Central memory CD8-positive, alpha-beta T cell (primary cell): ENCODE measurements at regions not wholly inside any gene's neighbourhood (a gene's known extent, or its start where the extent isn't known, plus 50 kb on each side); places are given as distances from the start of the nearest gene placed in this dataset.
"Not testable (repeated sequence)": the region's sequence is repeated elsewhere in the genome, so short reads cannot be mapped to it uniquely, and the experiment has no call there.

ENCODE experiments used
- ATAC-seq: fragments of 150-1000 bp; cut with Tn5 transposase; replicated peaks from 2 replicates; pipeline ENCODE4 v1.10.0; 2022; ENCODE audit warnings: mild to moderate bottlenecking, moderate FRiP score, moderate number of reproducible peaks; ENCODE audit not compliant: poor library complexity, severe bottlenecking; ENCODE audit errors: extremely low read depth
- DNase-seq, 2 donors: peaks; one replicate each; pipeline ENCODE4 v3.0.0; 2021; ENCODE audit warnings: low spot score in 2 of 2
- H3K27ac Mint-ChIP-seq: one replicate; pipeline ENCODE4 v1.8.0; 2022; ENCODE audit warnings: low read depth, mild to moderate bottlenecking, moderate library complexity, mixed read lengths
- H3K27me3 Mint-ChIP-seq: one replicate; pipeline ENCODE4 v1.8.0; 2022; ENCODE audit warnings: mixed read lengths
- H3K36me3 Mint-ChIP-seq: one replicate; pipeline ENCODE4 v1.8.0; 2022; ENCODE audit warnings: mild to moderate bottlenecking, moderate library complexity, mixed read lengths; ENCODE audit not compliant: insufficient read depth
- H3K4me1 Mint-ChIP-seq: one replicate; pipeline ENCODE4 v1.8.0; 2022; ENCODE audit warnings: mixed read lengths
- H3K4me3 Mint-ChIP-seq: one replicate; pipeline ENCODE4 v1.8.0; 2022; ENCODE audit warnings: mild to moderate bottlenecking, moderate library complexity, mixed read lengths
- H3K9me3 Mint-ChIP-seq: one replicate; pipeline ENCODE4 v1.8.0; 2022; ENCODE audit warnings: mixed read lengths

DNA sequence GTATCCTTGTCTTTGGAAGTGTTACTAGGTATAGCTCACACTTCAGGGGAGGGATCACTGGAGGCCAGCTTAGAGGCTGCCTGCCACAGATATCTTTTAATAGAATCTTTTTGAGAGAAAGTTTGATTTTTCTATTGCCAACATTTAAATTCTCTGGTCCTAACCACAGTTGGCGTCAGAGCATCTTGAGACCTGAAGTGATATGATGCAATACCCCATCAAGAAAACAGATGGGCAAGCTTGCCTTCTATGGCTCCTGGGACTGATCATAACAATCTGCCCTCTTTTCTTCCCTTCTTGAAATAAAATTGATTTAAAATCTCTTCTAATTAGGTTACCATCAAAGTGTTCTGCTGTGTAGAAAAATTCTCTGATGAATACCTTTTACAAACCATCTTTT lies 105.5 kb upstream of the ACKR3 start:
- ATAC-seq (no peak), DNase-seq (no peak)
- Mint-ChIP-seq H3K27me3 (peaks cover 9% of the 10 kb centered on the region), H3K27ac (no peak overlapping the region), H3K9me3 (peaks cover 15% of the 10 kb centered on the region), H3K4me3 (no peak overlapping the region), H3K4me1 (no peaks in the 10 kb centered on the region), H3K36me3 (no peaks in the 10 kb centered on the region)

DNA sequence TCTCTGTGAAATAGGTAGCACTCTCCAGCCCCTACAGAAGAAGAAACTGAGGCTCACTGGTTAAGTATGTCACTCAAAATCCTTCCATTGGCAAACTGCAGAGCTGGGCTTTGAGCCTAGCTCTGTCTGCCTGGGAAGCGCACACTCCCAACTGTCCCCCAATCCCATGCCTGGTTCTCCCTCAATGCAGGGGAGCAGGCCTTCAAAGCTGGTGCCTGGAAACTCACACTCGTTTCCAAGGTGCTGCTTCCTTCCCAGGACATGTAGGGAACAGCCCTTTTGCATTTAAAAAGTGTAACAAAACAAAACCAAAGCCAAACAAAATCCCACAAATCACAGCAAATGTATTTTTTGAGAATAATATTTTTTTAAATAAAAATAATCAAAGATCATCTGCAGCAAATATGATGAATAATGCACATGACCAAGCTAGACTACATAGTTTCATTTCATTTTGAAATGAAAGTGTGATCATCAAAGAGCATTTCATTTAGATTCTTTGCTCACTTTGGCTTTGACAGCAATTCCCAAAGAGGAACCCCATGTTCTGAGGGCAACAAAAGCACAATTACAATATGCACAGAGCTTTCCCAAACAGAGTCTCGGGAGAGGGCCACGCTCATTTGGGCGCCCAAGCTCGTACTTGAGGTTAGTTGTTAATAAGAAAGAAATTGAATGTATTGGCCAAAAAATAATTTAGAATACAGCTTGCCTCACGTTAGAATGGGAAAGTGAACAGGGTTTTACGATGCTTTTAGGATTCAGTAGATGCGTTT lies 96.7 kb upstream of the ACKR3 start:
- no peak overlapping the region for H3K27ac Mint-ChIP-seq
- DNase-seq, result no peak
- no peak for ATAC-seq
- no peaks in the 10 kb centered on the region for H3K36me3 Mint-ChIP-seq
- no peak overlapping the region for H3K4me3 Mint-ChIP-seq
- peaks cover 51% of the 10 kb centered on the region for H3K27me3 Mint-ChIP-seq
- peaks cover 7% of the 10 kb centered on the region for H3K9me3 Mint-ChIP-seq
- no peaks in the 10 kb centered on the region for H3K4me1 Mint-ChIP-seq

DNA sequence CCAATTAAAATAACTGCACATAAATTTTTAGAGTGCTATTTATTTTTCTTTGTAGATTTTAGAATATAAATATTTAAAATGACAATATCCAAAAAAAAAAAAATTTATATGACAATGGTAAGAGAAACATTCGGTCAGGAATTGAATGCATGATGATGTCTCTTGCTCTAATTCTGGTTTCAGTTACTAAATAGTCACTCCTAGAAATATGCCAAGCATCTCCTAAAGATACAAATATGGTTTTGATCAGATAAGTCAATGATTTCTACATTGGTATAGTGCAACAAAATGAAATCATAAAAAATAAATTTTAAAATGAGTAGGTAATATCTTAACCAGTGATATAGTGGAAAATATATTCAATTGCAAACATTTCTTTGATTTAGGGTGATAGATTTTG lies 95.9 kb upstream of the ACKR3 start:
- Mint-ChIP-seq H3K4me3 (no peak overlapping the region), H3K9me3 (peaks cover 7% of the 10 kb centered on the region), H3K4me1 (no peaks in the 10 kb centered on the region), H3K27ac (no peak overlapping the region), H3K36me3 (no peaks in the 10 kb centered on the region), H3K27me3 (peaks cover 56% of the 10 kb centered on the region)
- no peak for DNase-seq
- no peak for ATAC-seq

DNA sequence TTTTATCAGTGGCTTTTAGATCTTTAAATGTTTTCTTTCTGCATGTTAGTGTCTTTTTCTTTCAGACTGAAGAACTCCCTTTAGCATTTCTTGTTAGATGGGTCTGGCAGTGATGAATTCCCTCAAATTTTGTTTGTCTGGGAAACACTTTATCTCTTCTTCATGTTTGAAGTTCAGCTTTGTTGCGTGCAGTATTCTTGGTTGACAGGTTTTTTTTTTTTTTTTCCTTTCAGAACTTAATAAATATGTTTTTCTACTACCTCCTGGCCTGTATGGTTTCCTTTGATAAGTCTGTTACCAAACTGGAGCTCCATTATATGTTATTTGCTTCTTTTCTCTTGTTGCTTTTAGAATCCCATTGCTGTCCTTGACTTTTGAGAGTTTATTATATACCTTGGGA lies 89.8 kb upstream of the ACKR3 start:
- H3K4me1 Mint-ChIP-seq, result no peaks in the 10 kb centered on the region
- H3K36me3 Mint-ChIP-seq, result peaks cover 4% of the 10 kb centered on the region
- no peak overlapping the region for H3K27ac Mint-ChIP-seq
- H3K9me3 Mint-ChIP-seq, result peaks cover 25% of the 10 kb centered on the region
- H3K4me3 Mint-ChIP-seq, result no peak overlapping the region
- DNase-seq (no peak), ATAC-seq (no peak)
- H3K27me3 Mint-ChIP-seq, result peaks cover 66% of the 10 kb centered on the region

DNA sequence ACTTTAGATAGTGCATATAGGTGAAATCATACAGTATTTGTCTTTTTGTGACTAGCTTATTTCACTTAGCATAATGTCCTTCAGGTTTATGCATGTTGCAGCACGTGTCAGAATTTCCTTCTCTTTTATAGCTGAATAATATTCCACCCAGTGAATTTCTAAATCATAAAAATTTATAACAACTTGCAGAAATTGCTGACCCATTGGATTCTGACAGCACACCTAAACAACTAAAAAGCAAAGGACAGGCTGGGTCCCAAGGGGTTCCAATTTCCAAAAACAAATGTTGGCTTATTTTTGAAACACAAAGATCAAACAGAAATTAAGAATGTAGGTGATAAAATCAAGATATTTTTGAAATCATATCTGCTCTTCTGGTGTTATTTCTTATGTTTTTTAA lies 86.5 kb upstream of the ACKR3 start:
- DNase-seq (no peak), ATAC-seq (no peak)
- H3K4me3 Mint-ChIP-seq, result no peak overlapping the region
- peaks cover 62% of the 10 kb centered on the region for H3K27me3 Mint-ChIP-seq
- no peaks in the 10 kb centered on the region for H3K4me1 Mint-ChIP-seq
- peaks cover 4% of the 10 kb centered on the region for H3K36me3 Mint-ChIP-seq
- no peak overlapping the region for H3K27ac Mint-ChIP-seq
- H3K9me3 Mint-ChIP-seq, result peaks cover 18% of the 10 kb centered on the region

DNA sequence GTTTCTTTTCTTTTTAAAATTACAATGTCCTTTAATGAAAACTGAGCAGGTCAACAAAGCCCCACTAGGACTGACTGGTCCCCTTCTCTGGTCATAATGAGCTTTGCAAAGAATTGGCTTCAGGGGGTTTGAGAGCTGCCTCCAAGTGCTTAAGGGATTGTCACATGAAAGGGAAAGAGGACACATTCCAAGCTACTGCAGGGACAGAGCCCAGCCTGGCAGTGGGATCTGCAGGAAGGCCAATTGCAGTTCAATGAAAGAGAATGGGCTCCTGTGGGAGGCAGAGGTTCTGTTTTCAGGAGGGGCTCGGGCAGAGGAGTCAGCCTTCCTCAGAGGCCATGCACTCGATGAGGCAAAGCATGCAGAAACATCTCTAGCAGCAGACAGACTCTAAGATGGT lies 84.1 kb upstream of the ACKR3 start:
- no peak overlapping the region for H3K4me3 Mint-ChIP-seq
- DNase-seq (no peak), ATAC-seq (no peak)
- no peaks in the 10 kb centered on the region for H3K4me1 Mint-ChIP-seq
- peaks cover 4% of the 10 kb centered on the region for H3K9me3 Mint-ChIP-seq
- no peak overlapping the region for H3K27ac Mint-ChIP-seq
- peaks cover under 1% of the 10 kb centered on the region for H3K36me3 Mint-ChIP-seq
- peaks cover 43% of the 10 kb centered on the region for H3K27me3 Mint-ChIP-seq

DNA sequence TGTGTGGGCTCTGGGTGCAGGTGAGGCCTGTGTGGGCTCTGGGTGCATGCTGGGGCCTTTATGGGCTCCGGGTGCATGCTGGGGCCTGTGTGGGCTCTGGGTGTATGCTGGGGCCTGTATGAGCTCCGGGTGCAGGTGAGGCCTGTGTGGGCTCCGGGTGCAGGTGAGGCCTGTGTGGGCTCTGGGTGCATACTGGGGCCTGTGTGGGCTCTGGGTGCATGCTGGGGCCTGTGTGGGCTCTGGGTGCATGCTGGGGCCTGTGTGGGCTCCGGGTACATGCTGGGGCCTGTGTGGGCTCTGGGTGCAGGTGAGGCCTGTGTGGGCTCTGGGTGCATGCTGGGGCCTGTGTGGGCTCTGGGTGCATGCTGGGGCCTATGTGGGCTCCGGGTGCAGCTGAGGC lies 80.5 kb upstream of the ACKR3 start:
- not testable (repeated sequence) for H3K9me3 Mint-ChIP-seq, ATAC-seq, H3K4me1 Mint-ChIP-seq, DNase-seq, H3K4me3 Mint-ChIP-seq, H3K36me3 Mint-ChIP-seq, H3K27ac Mint-ChIP-seq
- peaks cover 35% of the 10 kb centered on the region for H3K27me3 Mint-ChIP-seq

DNA sequence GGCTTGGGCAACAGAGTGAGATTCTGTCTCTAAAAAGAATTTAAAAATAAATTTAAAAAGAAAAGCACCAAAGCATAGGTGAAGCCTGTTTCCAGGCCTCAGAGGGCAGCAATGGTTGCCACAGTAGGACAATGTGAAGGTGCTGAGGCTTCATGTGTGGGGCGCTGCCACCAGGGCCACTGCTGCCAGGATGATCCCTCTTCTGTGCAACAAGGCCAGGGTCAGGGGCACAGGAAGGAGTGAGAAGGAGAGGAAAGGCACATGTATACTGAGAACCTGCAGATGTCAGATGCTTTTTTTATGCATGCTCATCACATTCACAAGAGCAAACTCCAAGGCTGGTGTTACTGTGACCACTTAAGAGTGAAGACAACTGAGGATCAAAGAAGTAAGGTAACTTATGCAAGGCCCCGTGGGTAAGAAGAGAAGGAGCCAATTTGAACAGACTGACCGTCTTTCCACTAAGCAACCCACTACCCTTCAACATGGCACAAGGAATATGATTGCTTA lies 79.7 kb upstream of the ACKR3 start:
- ATAC-seq (no peak), DNase-seq (no peak)
- Mint-ChIP-seq H3K4me3 (no peak overlapping the region), H3K36me3 (no peaks in the 10 kb centered on the region), H3K27ac (no peak overlapping the region), H3K9me3 (no peaks in the 10 kb centered on the region), H3K27me3 (peaks cover 27% of the 10 kb centered on the region), H3K4me1 (no peaks in the 10 kb centered on the region)

DNA sequence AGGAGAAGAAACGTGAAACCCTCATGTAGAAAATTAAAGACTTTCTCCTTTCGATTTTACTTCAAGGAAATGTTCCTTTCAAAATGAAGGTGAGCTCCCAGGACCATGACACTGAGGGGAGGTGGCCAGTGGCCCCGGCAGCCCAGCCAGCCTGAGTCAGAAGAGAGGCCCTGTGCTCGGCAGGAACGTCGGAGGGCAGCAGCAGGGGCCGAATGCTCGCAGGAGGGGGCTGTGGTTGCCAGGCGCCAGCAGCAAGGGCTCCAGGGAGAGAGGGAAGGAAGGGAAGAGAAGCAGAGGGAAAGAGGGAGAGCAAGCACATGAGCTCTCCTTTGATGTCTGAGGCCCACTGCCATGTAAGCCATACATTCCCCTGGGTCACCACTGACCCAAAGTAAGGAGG lies 73.3 kb upstream of the ACKR3 start:
- H3K4me1 Mint-ChIP-seq, result no peaks in the 10 kb centered on the region
- H3K9me3 Mint-ChIP-seq, result no peaks in the 10 kb centered on the region
- ATAC-seq (no peak), DNase-seq (no peak)
- no peak overlapping the region for H3K4me3 Mint-ChIP-seq
- peaks cover 37% of the 10 kb centered on the region for H3K27me3 Mint-ChIP-seq
- H3K36me3 Mint-ChIP-seq, result peaks cover 3% of the 10 kb centered on the region
- H3K27ac Mint-ChIP-seq, result no peak overlapping the region

DNA sequence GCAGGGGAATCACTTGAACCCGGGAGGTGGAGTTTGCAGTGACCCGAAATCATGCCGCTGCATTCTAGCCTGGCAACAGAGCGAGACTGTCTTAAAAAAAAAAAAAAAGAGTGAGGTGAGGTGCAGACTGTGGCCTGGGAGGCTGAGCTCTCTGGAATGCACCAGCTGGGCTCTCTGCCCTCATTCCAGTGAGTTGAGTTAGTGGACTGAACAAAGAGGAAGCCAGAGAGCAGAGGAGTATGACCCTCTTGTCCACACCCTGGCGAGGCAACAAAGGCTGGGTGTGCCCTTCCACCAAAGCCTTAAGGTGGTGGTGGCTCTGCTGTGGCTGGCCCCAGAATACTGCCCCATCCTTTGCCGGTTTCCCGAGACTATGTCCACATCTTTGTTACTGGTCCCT lies 71.3 kb upstream of the ACKR3 start:
- ATAC-seq (no peak), DNase-seq (no peak)
- Mint-ChIP-seq H3K4me3 (no peak overlapping the region), H3K27me3 (peaks cover 42% of the 10 kb centered on the region), H3K9me3 (no peaks in the 10 kb centered on the region), H3K4me1 (no peaks in the 10 kb centered on the region), H3K36me3 (peaks cover 3% of the 10 kb centered on the region), H3K27ac (no peak overlapping the region)

DNA sequence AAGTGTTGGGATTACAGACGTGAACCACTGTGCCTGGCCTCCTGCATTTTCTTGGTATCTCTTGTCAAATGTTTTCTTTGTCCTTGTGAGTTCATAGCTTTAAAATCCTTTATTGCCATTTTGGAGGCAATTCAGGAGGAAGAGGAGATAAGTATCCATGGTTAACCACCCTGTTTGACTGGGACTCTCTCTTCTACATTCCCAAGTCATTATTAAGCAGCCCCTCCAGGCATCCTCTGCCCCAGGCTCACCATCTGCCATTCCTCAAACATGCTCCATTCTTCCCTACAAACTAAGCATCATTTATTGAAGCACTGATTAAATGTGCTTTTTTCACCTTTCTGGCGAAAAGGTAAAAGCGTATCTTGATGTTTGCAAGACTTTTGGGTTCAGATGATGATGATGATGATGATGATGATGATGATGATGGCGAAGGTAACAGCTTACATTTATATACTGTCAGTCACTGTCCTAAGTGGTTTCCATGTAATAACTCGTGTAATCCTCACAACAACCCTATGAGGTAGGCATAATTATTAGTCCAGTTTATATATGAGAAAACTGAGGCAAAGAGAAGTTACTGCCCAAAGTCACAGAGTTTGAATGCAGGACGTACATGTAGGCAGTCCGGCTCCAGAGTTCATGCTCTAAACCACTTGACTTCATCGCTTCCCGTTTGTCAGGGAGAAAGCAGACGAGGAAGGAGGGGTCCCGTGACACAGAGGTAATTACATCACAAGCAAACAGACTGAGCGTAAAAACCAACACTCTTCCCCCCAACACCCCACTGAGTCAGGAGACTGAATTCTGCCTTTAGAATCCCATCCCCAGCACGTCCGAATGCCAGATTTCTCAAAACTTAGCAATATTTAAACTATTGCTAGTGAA lies 69.7 kb upstream of the ACKR3 start:
- H3K27me3 Mint-ChIP-seq, result peaks cover 56% of the 10 kb centered on the region
- H3K4me3 Mint-ChIP-seq, result no peak overlapping the region
- no peak overlapping the region for H3K27ac Mint-ChIP-seq
- no peak for ATAC-seq
- no peaks in the 10 kb centered on the region for H3K9me3 Mint-ChIP-seq
- no peak for DNase-seq
- H3K4me1 Mint-ChIP-seq, result no peaks in the 10 kb centered on the region
- peaks cover 3% of the 10 kb centered on the region for H3K36me3 Mint-ChIP-seq

DNA sequence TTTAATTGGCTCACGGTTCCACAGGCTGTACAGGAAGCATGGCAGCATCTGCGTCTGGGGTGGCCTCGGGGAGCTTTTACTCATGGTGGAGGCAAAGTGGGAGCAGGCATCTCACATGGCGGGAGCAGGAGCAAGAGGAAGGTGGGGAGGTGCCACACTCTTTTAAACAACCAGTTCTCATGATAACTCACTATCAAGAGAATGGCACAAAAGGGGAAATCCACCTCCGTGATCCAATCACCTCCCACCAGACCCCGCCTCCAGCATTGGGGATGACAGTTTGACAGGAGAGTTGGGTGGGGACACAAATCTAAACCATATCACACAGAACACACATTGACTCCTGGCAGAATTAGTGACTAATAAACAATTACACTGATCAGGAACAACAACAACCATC lies 68.6 kb upstream of the ACKR3 start:
- DNase-seq (no peak), ATAC-seq (no peak)
- Mint-ChIP-seq H3K4me3 (no peak overlapping the region), H3K27ac (no peak overlapping the region), H3K27me3 (peaks cover 67% of the 10 kb centered on the region), H3K36me3 (peaks cover 3% of the 10 kb centered on the region), H3K4me1 (no peaks in the 10 kb centered on the region), H3K9me3 (no peaks in the 10 kb centered on the region)

DNA sequence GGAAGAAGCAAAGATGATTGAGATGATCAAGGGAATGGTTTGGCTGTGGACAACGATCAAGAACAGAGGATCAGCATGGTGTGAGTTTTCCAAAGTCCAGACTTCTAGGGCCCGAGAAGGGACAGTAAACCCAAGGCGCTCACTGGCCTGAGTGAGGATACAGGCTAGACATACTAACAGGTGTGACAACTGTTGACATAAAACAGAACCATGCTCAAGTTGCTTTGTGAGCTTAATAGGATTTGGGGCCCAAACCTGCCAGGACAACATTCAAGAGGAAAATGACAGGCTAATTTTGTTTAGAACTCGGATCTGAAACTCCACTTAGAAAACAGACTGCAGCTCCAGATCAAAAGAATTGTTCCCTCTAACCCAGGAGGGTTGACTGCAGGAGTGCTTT lies 68.1 kb upstream of the ACKR3 start:
- no peak for DNase-seq
- Mint-ChIP-seq H3K36me3 (peaks cover 3% of the 10 kb centered on the region), H3K9me3 (no peaks in the 10 kb centered on the region), H3K4me1 (no peaks in the 10 kb centered on the region), H3K27ac (no peak overlapping the region), H3K27me3 (peaks cover 72% of the 10 kb centered on the region), H3K4me3 (no peak overlapping the region)
- no peak for ATAC-seq
